GM21367 (cell line): ENCODE measurements at regions not wholly inside any gene's neighbourhood (a gene's known extent, or its start where the extent isn't known, plus 50 kb on each side); places are given as distances from the start of the nearest gene placed in this dataset.

Experiments used
- ATAC-seq: cut with Tn5 transposase; IDR thresholded peaks from one replicate; pipeline ENCODE4 v1.9.1; 2021; ENCODE audit not compliant: unreplicated experiment

- no peak for ATAC-seq
Measured at GRCh38 chr12:71240946-71241345, 83.1 kb upstream of the TSPAN8 start.

- ATAC-seq, result no peak
Measured at GRCh38 chr12:71239731-71240130, 81.9 kb upstream of the TSPAN8 start.

GRCh38 chr12:71237128-71237527 is 79.3 kb upstream of the TSPAN8 start:
- ATAC-seq, result no peak

GRCh38 chr12:71236133-71236660 is 78.4 kb upstream of the TSPAN8 start:
- ATAC-seq, result no peak

GRCh38 chr12:71233083-71233482 is 75.3 kb upstream of the TSPAN8 start:
- no peak for ATAC-seq

GRCh38 chr12:71230542-71230941 is 72.7 kb upstream of the TSPAN8 start:
- no peak for ATAC-seq

GRCh38 chr12:71223139-71223538 is 65.3 kb upstream of the TSPAN8 start:
- no peak for ATAC-seq

GRCh38 chr12:71222436-71222835 is 64.6 kb upstream of the TSPAN8 start:
- ATAC-seq, result no peak

GRCh38 chr12:71220260-71220659 is 62.5 kb upstream of the TSPAN8 start:
- no peak for ATAC-seq

GRCh38 chr12:71219224-71219623 is 61.4 kb upstream of the TSPAN8 start:
- ATAC-seq, result no peak

GRCh38 chr12:71218616-71219015 is 60.8 kb upstream of the TSPAN8 start:
- ATAC-seq, result no peak

- ATAC-seq, result peak; percentile 76
Measured at GRCh38 chr12:71216725-71217579, 59.2 kb upstream of the TSPAN8 start.

- no peak for ATAC-seq
Measured at GRCh38 chr12:71214511-71215285, 56.9 kb upstream of the TSPAN8 start.

- ATAC-seq, result no peak
Measured at GRCh38 chr12:71208053-71208685, 50.4 kb upstream of the TSPAN8 start.
